Astrocyte (in vitro differentiated cells and primary cell): ENCODE measurements at regions not wholly inside any gene's neighbourhood (a gene's known extent, or its start where the extent isn't known, plus 50 kb on each side); places are given as distances from the start of the nearest gene placed in this dataset.
"Not testable (repeated sequence)": the region's sequence is repeated elsewhere in the genome, so short reads cannot be mapped to it uniquely, and the experiment has no call there.

Experiments
- CTCF ChIP-seq: IDR thresholded peaks from 2 replicates; pipeline ENCODE4 v1.5.1; 2011; ENCODE audit warnings: low read depth, mild to moderate bottlenecking, inconsistent platforms, low read length, moderate library complexity; ENCODE audit not compliant: insufficient read depth
- EZH2 ChIP-seq: IDR thresholded peaks from 2 replicates; pipeline ENCODE4 v1.6.1; 2012; ENCODE audit warnings: mild to moderate bottlenecking, low read length, inconsistent platforms; ENCODE audit not compliant: insufficient read depth

- TF ChIP-seq EZH2, CTCF: not testable (repeated sequence)
Observed at GRCh38 chr4:128672596-128672995, 136.9 kb upstream of the JADE1 start.
